PC-3 (cell line): ENCODE measurements at regions not wholly inside any gene's neighbourhood (a gene's known extent, or its start where the extent isn't known, plus 50 kb on each side); places are given as distances from the start of the nearest gene placed in this dataset.

Experiments used
- CTCF ChIP-seq: fragments of 300-600 bp; sonication (generic); conservative IDR thresholded peaks from 2 replicates; pipeline ENCODE4 v1.5.1; 2017; ENCODE audit warnings: antibody characterized with exemption, low read depth, mild to moderate bottlenecking, low read length
- EZH2 ChIP-seq: fragments of 300-600 bp; sonication (generic); IDR thresholded peaks from one replicate; pipeline ENCODE4 v1.6.1; 2017; ENCODE audit warnings: antibody characterized with exemption, mild to moderate bottlenecking, low read length; ENCODE audit not compliant: unreplicated experiment
- EZH2phosphoT487 ChIP-seq: fragments of 300-600 bp; sonication (generic); IDR thresholded peaks from 2 replicates; pipeline ENCODE4 v1.6.1; 2018; ENCODE audit warnings: mild to moderate bottlenecking, antibody characterized with exemption, low read length, borderline replicate concordance

- no peak for TF ChIP-seq EZH2phosphoT487
- TF ChIP-seq CTCF = no peak
- no peak for TF ChIP-seq EZH2
Measured at GRCh38 chr2:238509903-238510302, 83.2 kb downstream of the ASB1 start.
